Astrocyte of the hippocampus (primary cell): ENCODE measurements at regions not wholly inside any gene's neighbourhood (a gene's known extent, or its start where the extent isn't known, plus 50 kb on each side); places are given as distances from the start of the nearest gene placed in this dataset.
"Not testable (repeated sequence)": the region's sequence is repeated elsewhere in the genome, so short reads cannot be mapped to it uniquely, and the experiment has no call there.

ENCODE experiments used
- DNase-seq: peaks from one replicate; pipeline ENCODE4 v3.0.0; 2011; ENCODE audit warnings: low read depth, low spot score

DNA sequence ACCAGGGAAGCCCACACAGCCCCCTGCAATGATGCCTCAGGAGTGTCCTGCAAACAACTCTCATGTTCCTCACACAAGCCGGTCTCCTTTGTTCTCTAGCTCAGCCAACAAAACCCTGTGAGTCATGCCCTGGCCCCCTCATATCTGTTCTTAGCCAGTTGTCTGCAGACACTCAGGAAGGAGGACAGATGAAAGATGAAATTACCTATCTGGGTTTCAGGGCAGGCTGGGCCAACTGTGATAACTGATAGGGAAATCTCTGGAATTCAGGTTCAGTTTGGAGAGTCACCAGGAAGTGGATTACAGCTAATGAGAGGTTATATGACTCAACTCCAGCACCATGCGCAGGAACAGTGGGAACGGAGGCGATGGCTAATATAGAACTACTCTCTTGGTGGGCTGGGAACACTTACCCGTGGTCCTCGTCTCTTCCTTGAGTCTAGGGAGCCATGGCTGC, 352.0 kb upstream of the ADAMTS9 start:
- DNase-seq, result peak; percentile 65

DNA sequence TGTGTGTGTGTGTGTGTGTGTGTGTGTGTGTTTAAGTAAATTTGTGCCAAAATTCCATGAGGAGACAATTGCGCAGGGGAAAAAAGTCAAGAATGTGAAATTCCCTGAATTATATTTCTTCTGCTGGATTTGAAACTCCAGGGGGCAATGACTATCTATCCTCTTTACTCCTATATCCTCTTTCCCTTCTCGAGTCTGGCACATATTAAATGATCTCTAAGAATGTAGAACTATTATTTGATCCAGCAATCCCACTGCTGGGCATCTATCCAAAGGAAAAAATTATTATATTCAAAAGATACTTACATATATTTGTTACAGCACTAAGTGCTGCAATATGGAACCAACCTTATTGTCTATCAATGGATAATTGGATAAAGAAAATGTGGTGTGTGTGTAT, 350.1 kb upstream of the ADAMTS9 start:
- DNase-seq, result no peak

DNA sequence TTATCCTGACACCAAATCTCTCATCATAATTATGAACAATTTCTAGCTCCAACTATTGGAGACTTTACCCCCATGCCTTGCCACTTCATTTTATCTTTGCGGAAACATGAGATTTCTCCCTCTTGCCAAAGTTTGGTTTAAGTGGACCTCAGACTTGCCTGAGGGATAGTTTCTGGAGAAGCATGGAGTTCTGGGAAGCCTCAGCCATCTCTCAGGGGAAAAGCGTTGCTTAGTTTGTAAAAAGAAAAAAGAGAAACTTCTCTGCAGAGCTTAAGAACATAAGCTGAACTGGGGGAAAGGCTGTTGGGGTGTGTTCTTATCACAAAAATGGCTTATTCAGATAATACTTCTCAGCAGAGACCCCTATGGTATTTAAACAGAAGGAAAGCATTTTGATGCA, 347.4 kb upstream of the ADAMTS9 start:
- DNase-seq, result no peak

DNA sequence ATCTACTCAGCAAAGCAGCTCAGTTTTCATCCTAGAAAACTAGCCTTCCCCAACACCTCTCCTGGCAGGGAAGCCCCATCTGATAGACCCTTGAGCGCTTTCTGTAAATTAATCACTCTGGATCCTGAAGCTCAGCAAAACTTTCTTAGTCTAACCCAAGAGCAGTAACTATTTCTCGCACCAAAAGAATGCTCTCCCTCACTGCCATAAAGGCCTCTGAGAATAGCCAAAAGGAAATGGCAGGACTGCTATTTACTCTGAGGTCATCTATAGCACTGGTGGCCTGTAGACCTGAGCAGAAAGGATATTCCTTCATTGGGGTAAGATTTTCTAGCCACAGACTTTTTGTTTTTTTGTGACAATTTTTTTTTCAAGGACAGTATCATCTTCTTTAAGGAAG, 345.8 kb upstream of the ADAMTS9 start:
- no peak for DNase-seq

DNA sequence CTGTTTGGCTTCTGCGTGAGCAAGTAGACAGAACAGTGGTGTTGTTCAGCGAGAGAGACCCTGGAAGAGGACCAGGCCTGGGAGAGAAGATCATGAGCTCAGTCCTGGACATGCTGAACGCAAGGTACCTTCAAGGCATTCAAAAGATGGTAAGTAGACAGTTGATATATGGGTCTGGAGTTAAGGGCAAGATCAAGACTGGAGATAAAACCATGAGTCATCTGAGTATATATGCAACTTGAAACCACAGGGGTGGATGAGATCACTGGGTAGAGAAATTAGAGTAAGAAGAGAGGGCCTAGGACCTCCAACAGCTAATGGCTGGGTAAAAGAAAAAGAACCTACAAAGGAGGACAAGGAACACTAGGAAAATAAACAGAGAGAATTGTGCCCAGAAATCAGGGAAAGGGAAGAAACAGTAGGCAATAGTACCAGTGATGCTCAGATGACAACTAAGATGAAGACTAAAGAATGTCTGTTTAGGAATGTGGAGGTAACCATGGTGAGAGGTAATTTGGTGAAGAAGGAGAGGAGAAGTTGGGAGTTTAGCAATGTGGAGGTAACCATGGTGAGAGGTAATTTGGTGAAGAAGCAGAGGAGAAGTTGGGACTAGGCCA, 343.2 kb upstream of the ADAMTS9 start:
- DNase-seq, result peak; percentile 80

DNA sequence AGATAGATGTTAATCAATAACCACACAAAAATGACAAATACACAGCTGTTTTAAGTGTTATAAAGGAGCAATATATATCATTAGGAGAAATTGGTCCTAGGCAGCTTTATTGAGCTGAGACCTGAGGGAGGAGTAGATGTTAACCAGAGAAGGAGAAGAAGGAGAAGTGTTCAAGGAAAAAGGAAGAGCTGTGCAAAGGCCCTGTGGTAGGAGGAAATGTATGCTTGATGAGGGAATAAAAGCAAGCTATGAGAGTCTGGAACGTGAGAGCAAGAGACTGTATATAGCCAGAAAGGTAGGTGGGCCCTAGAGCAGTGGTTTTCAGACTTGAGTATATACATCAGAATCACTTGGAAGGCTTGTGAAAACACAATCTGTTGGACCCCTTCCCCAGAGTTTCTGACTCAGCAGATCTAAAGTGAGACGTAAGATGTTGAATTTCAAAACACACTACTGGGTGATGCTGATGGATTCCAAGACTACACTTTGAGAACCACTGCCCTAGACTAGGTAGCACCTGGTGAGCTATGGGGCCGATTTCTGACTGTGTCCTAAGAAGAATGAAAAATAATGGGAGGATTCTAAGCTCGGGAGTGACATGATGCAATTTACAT, 342.3 kb upstream of the ADAMTS9 start:
- DNase-seq, result no peak

DNA sequence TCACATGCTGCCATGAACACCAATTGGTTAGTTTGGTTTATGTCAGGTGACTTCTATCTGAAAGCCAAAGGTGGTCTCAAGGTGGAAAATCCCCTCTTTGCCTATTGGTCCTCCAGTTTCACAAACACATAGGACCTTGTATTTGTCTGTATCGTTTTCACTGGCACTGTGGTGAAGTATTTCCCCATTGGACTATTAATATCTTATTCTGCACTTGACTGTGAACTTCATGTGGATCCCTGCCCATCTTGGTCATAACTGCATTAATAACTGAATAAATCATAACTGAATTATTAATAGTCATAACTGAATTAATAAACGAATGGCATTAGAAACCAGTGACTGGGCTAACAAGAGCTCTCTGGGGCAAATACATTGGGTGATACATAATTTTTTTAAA, 341.3 kb upstream of the ADAMTS9 start:
- no peak for DNase-seq

DNA sequence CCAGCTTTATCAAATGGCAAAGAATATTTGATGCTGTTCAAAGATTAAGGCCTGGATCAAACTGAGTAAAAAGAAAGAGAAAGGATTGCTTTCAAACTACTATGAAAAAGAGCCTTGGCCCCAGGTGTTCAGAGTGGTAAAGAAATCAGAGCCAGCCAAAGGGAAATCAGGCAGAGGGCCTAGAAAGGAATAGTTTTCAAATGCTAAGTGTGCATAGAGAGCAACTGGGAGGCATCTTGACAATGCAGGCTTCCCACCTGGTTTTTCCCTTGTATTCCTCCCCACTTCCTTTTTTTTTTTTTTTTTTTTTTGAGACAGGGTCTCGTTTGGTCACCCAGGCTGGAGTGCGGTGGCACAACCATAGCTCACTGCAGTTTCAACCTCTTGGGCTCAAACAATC, 340.2 kb upstream of the ADAMTS9 start:
- DNase-seq, result no peak

DNA sequence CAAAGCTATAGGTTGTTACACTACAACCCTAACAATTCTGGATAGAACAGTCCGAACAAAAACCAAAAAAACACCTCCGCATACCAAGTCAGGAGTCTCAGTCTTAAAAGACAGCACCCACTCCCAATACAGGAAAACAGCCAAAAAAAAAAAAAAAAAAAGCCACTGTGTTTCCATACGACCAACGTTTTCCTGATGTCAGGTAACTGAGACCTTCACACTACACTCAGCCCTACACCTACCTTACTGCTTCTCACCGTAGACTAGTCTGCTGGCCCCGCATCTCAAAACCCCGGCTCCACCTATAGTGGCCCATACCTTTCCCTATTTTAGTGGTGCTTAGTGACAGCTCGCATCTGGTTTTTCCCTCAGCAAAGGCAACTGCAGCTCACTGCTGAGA, 339.5 kb upstream of the ADAMTS9 start:
- no peak for DNase-seq

DNA sequence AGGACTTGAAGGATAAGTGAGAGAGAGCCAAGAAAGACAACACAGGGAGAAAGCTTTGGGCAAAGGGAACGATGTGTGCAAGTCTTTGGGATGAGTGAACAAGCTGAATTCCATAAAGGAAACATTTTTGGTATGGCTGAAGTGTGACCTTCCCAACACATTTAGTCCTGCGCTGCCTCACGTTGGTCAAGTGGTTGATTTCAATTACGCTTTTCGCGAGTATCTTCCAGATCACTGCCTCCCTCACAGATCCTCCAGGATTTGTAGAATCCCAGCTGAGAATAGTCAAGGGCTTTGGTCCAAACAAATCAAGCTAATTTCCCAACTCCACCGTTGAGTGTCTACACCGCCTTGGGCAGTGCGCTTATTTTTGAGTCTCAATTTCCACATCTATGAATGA, 338.4 kb upstream of the ADAMTS9 start:
- no peak for DNase-seq

DNA sequence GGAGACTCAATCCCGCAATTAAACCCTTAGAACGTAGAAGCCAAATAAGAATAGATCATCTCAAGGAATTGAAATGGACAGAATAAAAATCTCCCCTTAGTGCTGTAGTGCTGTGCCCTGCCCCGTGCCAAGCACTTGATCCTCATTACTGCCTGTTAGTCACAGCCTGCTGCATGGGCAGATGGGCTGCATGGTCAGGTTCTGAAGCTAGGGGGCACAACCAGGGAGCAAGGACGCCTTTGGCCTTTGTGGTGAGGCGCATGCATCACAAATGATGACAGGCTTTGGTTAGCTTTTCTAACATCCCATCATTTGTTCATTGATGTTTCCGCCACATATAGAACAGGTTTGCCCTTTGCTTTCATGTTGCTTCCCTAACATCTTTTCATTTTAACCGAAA, 336.3 kb upstream of the ADAMTS9 start:
- no peak for DNase-seq

DNA sequence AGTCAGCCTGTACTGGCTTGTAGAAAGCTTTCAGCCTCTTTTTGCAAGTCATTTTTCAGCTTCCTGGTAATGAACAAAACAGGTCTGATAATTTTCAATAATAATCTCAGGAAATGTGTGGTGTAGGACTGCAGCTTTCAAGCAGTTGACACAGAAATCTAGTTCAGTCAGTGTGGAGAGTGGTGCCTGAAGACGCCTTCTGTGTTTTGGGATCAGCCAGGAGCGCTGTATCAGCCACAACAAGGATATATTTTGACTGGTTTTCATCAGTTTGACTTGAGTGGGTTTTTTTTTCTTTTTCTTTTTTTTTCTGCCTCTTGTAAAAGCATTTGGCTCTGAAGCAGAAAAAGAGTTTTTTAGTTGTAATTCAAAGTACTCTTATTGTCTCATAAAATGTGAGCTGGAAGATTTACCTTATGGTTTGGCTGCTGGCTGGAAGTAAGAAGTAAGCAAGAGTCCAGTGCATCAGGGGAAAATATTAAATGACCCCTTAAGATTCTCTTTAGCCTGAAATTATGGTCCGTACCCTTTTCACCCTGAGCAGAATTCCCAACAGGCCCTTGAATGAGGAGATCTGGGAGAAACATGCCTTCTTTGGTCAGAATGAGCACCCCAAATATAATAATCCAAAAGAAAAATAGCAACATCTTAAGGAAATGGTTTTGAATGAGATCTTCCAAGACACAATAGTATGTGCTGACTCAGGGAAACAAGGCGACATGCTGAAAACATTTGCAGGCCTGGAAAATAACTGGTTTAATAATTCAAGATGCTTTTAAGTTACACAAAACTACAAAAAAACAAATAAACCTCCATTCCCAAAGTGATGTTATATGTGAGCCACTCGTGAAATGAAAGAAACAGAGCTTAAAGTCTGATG, 332.7 kb upstream of the ADAMTS9 start:
- no peak for DNase-seq

DNA sequence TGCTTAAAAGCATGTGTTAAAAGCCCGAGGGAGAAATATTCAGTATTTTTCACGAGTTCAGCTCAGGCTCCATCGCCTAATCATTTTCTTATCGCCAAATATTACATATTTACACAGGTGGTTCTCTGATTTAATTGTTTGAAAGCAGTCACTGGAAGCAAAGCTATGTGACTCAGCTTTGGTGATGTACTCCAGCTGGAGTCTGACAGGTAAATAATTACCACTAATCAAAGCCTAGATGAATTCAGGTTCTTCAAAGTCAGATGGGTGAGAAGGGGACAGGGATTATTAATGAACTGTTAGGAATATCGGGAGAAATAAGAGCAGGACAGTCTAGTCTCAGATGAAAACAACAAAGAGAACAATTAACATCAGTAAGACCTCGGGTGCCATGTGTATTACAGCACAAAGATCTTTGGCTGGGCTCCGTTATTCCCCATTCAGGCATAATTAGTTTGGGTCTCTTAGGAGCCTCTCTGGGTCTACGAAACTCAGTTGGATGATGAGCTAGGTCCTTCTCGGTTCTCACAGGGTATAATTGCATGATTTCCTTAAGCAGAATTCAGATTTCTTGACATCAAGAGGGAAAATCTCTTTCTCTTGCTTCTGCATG, 331.7 kb upstream of the ADAMTS9 start:
- no peak for DNase-seq

DNA sequence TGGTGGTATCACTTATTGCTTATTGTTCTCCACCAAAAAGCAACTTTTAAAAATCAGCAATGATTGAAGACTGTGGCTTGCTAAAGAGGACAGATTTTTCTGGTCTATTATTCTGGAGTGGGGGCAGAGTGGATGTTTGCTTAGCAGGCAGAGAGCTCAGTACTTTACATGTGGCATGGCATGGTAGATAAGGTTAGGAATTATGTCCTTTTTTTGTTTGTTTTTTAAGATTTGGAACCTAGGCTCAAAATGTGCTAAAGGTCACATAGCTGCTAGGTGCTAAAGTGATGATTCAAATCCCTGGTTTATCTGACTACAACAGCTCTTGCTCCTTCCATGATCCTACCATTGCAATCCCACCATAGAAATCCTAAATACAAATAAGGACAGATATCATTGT, 331.0 kb upstream of the ADAMTS9 start:
- DNase-seq, result no peak

DNA sequence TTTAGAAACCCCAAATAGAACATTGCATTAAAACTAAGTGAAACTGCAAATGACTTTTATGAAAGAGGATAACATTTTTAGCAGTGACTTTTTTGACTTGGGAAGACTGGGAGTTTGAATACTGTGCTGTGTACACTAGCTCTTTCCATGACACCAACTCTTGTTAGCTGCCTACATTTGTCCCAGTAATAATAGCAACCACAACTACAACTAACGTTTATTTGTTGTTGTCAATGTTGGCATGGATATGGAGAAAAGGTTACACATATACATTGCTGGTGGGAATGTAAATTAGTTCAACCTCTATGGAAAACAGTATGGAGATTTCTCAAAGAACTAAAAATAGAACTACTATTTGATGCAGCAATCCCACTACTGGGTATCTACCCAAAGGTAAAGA, 329.6 kb upstream of the ADAMTS9 start:
- DNase-seq, result no peak

DNA sequence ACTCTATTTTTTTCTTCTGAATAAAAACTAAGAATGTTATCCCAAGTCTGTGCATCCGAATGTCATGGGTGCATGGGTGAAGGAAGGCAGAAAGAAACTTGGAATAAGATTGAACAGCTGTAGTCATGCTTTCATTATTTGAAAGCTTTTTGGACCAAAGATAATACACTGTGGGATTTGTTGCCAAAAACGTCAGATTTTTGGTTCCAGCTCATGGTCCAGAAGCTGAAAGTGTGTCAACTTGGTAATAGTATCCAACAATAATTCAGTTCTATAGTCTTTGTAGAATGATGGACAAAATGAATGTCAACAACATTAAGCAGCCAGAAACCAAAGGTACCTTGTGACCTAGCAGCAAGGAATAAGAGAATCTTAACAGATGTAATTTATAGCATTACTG, 327.9 kb upstream of the ADAMTS9 start:
- no peak for DNase-seq

DNA sequence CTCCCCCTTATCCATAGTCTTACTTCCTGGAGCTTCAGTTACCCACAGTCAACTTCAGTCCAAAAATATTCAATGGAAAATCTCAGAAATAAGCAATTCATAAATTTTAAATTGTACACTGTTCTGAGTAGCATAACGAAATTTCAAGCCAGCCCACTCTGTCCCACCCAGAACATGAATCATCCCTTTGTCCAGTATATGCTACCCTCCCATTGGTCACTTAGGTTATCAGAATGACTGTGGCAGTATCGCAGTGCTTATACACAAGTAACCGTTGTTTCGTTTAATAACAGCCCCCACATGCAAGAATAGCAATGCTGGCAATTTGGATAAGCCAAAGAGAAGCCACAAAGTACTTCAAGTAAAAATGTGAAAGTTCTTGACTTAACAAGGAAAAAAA, 325.3 kb upstream of the ADAMTS9 start:
- DNase-seq, result no peak

DNA sequence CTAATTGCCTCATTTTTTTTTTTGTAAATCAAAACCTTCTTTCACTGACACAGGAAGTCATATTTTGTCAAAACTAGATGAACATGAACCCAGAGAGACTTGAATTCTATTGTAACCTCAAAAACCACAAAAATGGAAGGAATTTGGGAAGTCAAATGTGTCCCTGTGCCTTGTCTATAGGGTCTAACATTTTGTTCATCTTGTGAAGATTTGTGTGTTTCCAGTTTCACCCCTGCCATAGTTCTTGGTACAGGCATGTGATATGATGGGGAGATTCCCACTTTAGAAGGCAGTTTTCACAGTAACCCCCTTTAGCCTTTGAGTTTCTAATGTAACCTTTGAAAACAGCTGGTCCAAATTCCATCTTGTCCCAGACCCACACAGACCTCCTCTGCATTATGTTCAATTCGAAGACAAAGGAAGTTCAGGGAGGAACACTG, 318.5 kb upstream of the ADAMTS9 start:
- peak; percentile 71 for DNase-seq

DNA sequence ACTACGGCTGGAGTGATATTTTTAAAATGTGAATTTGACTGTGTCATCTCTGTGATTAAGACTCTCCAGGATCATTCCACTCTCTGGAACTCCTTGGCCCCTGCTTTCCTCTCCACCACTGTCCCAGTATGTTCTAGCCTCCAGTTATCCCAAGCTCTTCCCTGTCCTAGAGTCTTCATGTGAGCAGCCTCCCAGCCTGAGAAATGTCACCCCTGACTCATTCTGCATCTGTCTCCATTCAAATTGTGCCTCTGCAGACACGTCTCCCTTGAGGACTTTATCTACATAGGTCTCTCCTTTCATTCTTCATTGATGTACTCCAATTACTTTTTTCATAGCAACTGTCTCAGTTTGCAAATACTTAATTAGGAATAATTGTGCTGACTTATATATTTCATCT, 317.7 kb upstream of the ADAMTS9 start:
- DNase-seq, result peak; percentile 22

DNA sequence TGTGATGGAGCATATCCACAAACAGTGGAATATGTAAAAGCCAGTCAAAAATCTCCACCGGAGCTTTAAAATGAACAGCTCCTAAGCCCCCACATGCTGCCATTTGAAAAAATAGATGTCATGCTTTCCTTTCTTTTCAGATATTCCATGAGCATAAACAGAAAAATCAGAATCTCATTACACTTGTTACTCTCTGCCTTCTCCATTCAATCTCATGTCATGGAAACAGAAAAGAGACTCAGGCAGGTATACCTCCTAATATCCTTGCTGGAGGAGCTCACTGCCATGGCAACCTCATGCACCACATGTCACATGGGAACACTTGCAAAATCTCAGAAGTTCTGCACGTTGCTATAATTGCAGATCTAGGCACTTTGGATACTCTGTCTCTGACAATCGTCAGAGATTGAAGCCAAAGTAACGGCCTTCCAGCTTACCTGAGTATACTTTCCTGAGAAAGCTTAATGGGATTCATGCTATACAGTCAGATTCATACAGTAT, 317.0 kb upstream of the ADAMTS9 start:
- no peak for DNase-seq

DNA sequence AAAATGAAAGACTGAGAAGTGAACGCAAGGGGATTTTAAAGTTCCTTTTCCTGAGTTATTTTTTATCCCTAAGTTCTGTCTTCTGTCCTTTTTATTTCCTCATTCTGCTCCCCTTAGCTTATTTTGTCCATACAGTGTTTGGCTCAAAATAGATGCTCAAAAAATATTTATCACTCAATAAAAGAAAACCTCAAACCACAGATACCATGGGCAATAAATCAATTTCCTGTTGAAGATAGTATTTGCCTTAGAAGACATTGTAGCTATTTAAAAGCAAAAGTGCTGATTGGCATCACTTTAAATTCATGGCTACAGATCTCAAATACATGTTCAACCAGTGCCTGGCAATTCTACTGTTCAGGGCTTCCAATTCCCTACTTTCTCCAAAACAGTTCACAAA, 316.5 kb upstream of the ADAMTS9 start:
- no peak for DNase-seq

DNA sequence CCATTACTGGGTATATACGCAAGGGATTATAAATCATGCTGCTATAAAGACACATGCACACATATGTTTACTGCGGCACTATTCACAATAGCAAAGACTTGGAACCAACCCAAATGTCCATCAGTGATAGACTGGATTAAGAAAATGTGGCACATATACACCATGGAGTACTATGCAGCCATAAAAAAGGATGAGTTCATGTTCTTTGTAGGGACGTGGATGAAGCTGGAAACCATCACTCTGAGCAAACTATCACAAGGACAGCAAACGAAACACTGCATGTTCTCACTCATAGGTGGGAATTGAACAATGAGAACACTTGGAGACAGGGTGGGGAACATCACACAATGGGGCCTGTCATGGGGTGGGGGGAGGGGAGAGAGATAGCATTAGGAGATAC, 313.3 kb upstream of the ADAMTS9 start:
- not testable (repeated sequence) for DNase-seq
